ENCODE measurements at regions not wholly inside any gene's neighbourhood (a gene's known extent, or its start where the extent isn't known, plus 50 kb on each side); places are given as distances from the start of the nearest gene placed in this dataset.

- TF ChIP-seq ZBTB40 (IDR thresholded peaks at IDR 0.05) (no peak), ZBTB40 (CRISPR knock-in tag; IDR thresholded peaks at IDR 0.05) (no peak), NR0B1 (IDR thresholded peaks at IDR 0.05; ENCODE audit: partially characterized antibody) (no peak), KLF16 (IDR thresholded peaks at IDR 0.05) (peak; percentile 16; the same call in 1 of the 2 replicates), PKNOX1 (IDR thresholded peaks at IDR 0.05) (peak; percentile 30; the same call in 1 of the 2 replicates), ZBTB12 (CRISPR knock-in tag; IDR thresholded peaks at IDR 0.05) (peak; percentile 18; the same call in 1 of the 2 replicates), STAG1 (CRISPR knock-in tag; IDR thresholded peaks at IDR 0.05; ENCODE audit: borderline replicate concordance) (no peak), SMAD2 (IDR thresholded peaks at IDR 0.05; ENCODE audit: low read depth, low read length) (no peak), MECOM (CRISPR knock-in tag; IDR thresholded peaks at IDR 0.05) (peak; percentile 62; the same call in 1 of the 2 replicates), MEF2D (tag; conservative IDR thresholded peaks at IDR 0.05; ENCODE audit: low read depth) (peak; percentile 76; the same call in 1 of the 2 replicates), CAMTA2 (CRISPR knock-in tag; conservative IDR thresholded peaks at IDR 0.05) (no peak), ZNF41 (CRISPR knock-in tag; conservative IDR thresholded peaks at IDR 0.05) (no peak), TEAD1 (CRISPR knock-in tag; IDR thresholded peaks at IDR 0.05) (0 out of 4 replicates have a peak, but pooled peaks of 1 of the 2 experiments have one; percentile 21), ZNF764 (CRISPR knock-in tag; IDR thresholded peaks at IDR 0.05; ENCODE audit: low read depth) (no peak)
Measured at GRCh38 chr7:112580717-112581435, 100.1 kb downstream of the LSMEM1 start (continued).
